GM12872 (cell line): ENCODE measurements at regions not wholly inside any gene's neighbourhood (a gene's known extent, or its start where the extent isn't known, plus 50 kb on each side); places are given as distances from the start of the nearest gene placed in this dataset.

Experiments used
- TF ChIP-seq, protein P1 (sequence below): IDR thresholded peaks from 3 replicates; pipeline ENCODE4 v1.5.1; 2011; ENCODE audit warnings: low read depth, mild to moderate bottlenecking, low read length, moderate library complexity; ENCODE audit not compliant: insufficient read depth

DNA sequence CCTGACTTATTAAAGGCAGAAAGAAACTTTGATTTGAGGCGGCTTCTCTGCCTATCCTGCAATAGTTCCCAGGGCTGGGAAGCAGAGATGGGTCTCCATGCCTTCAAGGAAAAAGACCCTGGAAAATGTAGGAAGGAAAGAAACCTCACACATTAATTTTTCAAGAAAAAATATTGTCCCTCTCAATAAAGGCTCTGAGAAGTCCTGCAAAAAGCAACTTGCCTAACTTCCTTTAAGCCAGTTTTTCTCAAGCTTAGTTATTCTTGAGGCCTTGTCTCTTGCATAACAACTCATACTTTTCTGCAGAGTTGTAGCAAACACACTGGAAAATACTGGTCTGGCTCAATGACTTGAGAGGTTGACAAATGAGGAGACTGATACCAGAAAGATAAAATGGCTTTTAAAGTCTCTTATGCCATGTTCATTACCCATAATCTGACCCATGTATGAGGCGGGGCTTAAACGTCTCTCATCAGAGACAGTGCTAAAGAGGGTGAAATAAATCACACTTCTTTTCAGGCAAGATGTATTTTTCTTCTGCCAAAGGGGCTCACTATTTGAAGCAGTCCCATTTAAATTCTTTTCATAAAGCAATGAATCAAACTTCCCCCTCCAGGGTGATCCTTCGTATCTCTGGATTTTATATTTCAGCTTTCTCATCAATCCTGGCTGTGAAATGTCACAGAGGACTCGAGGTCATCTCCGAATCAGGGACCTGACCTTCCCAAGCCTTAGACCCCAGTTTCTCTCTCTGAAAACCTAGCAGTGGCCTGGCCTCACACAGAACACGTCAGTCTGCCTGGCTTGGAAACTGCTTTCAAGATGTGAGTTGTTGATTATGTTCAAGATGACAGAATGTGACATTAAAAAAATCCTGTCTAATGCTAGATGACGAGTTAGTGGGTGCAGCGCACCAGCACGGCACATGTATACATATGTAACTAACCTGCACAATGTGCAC, 82.3 kb upstream of the KCNG1 start:
- TF ChIP-seq, protein P1, sequence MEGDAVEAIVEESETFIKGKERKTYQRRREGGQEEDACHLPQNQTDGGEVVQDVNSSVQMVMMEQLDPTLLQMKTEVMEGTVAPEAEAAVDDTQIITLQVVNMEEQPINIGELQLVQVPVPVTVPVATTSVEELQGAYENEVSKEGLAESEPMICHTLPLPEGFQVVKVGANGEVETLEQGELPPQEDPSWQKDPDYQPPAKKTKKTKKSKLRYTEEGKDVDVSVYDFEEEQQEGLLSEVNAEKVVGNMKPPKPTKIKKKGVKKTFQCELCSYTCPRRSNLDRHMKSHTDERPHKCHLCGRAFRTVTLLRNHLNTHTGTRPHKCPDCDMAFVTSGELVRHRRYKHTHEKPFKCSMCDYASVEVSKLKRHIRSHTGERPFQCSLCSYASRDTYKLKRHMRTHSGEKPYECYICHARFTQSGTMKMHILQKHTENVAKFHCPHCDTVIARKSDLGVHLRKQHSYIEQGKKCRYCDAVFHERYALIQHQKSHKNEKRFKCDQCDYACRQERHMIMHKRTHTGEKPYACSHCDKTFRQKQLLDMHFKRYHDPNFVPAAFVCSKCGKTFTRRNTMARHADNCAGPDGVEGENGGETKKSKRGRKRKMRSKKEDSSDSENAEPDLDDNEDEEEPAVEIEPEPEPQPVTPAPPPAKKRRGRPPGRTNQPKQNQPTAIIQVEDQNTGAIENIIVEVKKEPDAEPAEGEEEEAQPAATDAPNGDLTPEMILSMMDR: no peak

DNA sequence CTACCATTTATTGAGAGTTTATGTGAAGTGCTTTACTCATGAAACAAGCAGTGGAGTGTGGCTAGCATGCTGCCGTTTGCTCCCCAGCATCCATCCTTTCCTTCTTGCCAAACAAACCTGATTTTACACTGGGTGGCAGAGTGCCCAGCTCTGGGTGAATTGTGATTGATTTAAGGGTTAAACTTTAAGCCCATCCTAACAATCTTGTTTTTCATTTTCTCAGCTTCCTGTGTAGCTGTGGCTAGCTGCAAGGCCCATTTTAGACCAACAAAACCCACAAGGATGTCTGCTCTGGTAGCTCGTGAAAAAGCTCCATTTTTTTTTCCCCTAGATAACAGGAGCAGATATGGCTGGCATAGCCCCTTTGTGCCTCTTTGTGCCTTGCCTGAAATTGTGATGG, 77.7 kb upstream of the KCNG1 start:
- TF ChIP-seq, protein P1: no peak

DNA sequence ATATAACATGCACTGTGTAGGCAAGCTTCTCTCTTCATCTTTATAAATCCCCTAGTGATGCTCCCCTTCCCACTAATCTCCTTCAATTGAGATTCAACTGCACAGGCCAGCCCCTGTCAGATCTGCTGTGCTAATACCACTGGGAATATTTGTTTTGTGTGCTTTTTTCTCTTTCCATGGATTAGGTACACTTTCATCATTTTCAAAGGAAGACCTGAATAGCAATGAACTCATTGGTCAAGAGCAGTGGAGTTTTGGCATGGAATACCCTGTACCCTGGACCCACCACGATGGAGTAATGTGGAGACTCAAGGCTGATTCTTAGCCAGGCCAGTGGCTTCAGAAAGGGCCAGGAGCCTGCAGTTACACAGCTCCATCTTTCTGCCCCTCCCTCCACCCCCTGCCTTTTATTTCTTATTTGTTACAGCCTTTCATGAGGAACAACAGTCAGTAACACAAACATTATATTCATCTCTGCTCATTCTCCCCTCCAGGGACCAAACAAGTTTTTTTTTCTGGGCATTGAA, 75.4 kb upstream of the KCNG1 start:
- TF ChIP-seq, protein P1: no peak

DNA sequence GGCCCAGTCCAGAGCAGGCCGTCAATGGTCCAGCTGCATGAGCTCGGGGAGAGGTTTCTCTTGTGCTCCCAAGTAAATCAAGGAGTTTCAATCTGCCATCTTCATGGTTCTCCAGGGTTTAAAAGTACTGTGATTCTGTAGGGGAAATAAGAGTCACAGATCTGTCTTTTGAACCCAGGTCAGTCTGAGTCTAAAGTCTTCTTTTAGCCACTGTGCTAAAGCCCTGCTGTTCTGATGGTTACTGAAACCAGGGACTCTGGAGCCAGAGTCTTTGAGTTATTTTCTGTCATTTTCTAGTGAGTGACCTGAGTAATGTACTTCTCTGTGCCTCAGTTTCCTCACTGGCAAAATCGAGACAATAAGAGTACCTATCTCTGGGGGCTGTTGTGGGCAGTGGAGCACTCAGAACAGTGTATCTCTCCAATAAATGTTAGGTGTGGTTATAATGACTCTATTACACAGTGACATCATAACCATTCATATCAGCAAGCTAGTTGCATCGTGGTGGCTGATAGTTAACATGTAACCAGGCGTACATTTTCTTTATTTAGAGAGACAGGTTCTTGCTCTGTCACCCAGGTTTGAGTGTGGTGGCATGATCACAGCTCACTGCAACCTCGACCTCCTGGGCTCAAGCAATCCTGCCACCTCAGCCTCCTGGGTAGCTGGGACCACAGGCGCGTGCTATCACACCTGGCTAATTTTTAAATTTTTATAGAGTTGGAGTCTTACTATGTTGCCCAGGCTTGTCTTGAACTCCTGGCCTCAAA, 74.6 kb upstream of the KCNG1 start:
- TF ChIP-seq, protein P1: no peak

DNA sequence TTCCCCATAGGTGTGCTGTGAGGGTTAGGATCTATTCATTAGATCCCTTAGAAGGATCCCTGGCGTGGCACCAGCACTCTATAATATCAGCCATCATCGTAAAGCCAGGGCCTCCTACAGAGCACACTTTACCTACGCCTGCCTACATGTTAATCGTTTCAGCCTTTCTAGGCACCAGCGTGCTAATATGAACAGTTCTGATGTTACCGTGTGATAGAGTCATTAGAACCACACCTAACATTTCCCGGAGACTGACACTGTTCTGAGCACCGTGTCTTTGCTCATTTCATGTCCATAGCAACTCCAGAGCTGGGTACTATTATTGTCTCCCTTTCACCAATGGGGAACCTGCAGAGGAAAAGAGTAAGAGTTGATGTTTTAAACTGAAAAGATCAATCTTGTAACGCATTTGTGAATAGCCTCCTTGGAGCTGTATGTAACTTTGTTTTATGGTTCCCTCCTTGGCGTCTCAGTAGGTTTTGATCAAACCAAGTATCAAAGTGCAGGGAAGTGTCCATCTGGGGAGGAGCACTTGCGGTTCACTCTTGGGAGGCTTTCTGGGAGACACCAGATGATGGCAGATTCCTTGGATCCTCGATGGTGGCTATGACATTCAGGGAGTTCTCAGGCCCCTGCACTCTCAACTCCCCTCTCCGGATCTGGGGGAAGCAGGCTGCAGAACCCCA, 73.8 kb upstream of the KCNG1 start:
- TF ChIP-seq, protein P1: no peak

DNA sequence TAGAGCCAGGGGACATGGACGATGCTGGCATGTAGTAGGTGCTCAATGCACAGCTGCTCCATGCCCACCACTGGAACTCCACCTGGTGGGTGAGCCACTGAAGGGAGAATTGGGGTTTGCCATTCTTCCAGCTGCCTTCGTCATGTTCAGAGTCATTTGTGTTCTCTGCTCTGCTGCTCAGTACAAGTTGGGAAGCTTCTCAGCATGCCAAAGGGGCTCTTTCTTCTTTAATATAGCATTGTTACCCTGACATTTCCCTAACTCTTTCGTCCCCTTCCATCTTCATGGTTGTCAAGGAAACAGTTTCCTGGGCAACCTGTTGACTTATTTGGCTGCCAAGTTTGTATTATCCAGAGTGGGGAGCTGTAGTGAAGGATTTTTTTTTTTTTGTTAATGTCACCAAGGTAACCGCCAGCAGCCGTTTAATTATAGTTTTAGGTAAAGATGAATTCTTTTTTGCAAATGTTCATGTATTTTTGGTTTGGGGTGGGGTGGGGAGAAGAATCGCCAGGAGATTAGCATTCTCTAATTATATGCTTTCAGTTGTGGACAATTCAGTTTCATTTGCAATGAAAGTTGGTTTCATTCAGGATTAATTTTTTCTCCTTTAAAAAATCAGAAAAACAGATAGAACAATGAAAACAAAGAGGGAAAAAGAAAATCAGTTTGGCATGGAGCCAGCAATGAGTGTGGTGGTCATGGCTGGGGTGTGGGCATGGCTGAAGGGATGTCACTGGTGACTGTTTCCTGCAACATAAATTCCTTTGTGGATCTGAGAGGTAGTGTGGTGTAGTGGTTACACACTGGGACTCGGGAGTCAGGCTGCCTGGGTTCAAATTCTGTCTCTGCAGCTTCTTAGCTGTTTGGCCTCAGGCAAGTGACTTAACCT, 73.0 kb upstream of the KCNG1 start:
- TF ChIP-seq, protein P1: no peak
